22Rv1 (cell line): ENCODE measurements at regions not wholly inside any gene's neighbourhood (a gene's known extent, or its start where the extent isn't known, plus 50 kb on each side); places are given as distances from the start of the nearest gene placed in this dataset.

Experiments
- H3K27ac ChIP-seq: fragments of 450-650 bp; 2 replicates; pipeline ENCODE4 v1.5.1; 2017
- CTCF ChIP-seq: fragments of 450-650 bp; IDR thresholded peaks from 2 replicates; pipeline ENCODE4 v1.5.1; 2017; ENCODE audit warnings: mild to moderate bottlenecking
- ZFX ChIP-seq: fragments of 450-650 bp; IDR thresholded peaks from 2 replicates; pipeline ENCODE4 v1.6.1; 2017; ENCODE audit warnings: antibody characterized with exemption, borderline replicate concordance

GRCh38 chr7:109235316-109235715 is 665.6 kb downstream of the DNAJB9 start:
- TF ChIP-seq ZFX (no peak), CTCF (no peak)
- no peak overlapping the region for H3K27ac ChIP-seq

- H3K27ac ChIP-seq = peak overlapping the region; percentile 24; the same call in 1 of the 2 replicates
- no peak for TF ChIP-seq CTCF
- no peak for TF ChIP-seq ZFX
These were observed 676.8 kb downstream of the DNAJB9 start for GRCh38 chr7:109246330-109247077.

- TF ChIP-seq ZFX = no peak
- no peak for TF ChIP-seq CTCF
These were observed 687.3 kb downstream of the DNAJB9 start for GRCh38 chr7:109256762-109257560.

GRCh38 chr7:109259151-109259550 is 689.5 kb downstream of the DNAJB9 start:
- H3K27ac ChIP-seq = no peak overlapping the region
- TF ChIP-seq ZFX = no peak
- no peak for TF ChIP-seq CTCF

More at GRCh38 chr7:109256762-109257560, 687.3 kb downstream of the DNAJB9 start:
- no peak overlapping the region for H3K27ac ChIP-seq

- H3K27ac ChIP-seq = no peak overlapping the region
- TF ChIP-seq CTCF (no peak), ZFX (no peak)
These were observed 692.1 kb downstream of the DNAJB9 start for GRCh38 chr7:109261781-109262180.

- no peak overlapping the region for H3K27ac ChIP-seq
- no peak for TF ChIP-seq ZFX
- no peak for TF ChIP-seq CTCF
These were observed 696.9 kb downstream of the DNAJB9 start for GRCh38 chr7:109266610-109267009.

GRCh38 chr7:109276348-109276747 is 706.7 kb downstream of the DNAJB9 start:
- TF ChIP-seq CTCF = no peak
- no peak for TF ChIP-seq ZFX
- no peak overlapping the region for H3K27ac ChIP-seq
